ENCODE measurements at regions not wholly inside any gene's neighbourhood (a gene's known extent, or its start where the extent isn't known, plus 50 kb on each side); places are given as distances from the start of the nearest gene placed in this dataset.

DNA sequence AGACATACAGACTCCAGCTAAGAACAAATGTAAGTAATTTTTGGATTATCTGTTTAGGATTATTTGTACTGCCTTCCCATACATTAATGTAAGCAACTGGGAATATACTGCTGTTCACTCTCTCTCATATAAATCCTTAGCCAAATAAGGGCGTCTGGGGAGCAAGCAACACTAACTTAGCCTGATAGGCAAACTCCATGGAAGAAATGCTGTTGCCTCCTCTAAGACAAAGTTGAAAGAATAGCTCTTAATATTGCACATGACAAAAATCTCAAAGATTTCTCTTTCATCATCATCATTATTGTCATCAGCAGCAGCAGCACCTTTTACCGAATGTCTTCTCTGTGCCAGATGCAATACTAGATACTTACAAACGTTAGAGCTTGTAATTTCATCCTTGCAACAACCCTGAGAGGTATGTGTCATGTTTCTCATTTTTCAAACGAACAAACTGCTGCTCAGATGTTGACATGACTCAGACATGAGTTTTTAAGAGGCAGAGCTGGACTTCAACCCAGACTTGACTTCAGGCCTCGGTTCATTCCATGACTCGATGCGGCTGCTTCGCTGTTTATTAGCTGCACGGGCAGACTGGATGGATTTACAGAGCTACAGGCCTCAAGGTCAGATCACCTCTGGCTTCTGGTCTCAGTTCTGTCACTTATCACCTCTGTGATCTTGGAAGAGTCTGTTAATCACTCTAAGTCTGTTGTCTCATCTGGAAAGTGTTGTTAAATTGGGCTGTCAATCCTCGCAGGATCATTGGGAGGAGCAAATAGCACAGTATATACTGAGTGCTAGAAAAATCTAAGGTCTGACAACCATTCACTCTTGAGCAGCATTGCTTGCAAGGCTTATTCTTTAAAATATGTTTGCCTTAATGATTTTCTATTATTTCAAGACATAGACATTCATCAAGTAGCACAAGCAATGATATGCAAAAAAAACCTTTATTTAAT is 126.3 kb upstream of the CELF2 start:
- no peak overlapping the region for H3K27ac Mint-ChIP-seq
- peaks cover 4% of the 10 kb centered on the region for H3K9me3 Mint-ChIP-seq
- intact Hi-C loops (cut with DNase I, micrococcal nuclease), result no loop called here
- ATAC-seq (ENCODE audit: poor library complexity), result no peak
- no peak for DNase-seq
- Histone ChIP-seq H3K4me1 (ENCODE audit: insufficient read depth, low read length) (no peaks in the 10 kb centered on the region), H3K36me3 (ENCODE audit: insufficient read depth, low read length) (no peaks in the 10 kb centered on the region), H3K27me3 (ENCODE audit: control insufficient read depth in 1 of 2, insufficient read depth in 2 of 2, low read length in 2 of 2) (peaks cover 0 to 3% of the 10 kb centered on the region in 2 experiments), H3K27ac (ENCODE audit: low read depth in 1 of 2, low read length in 2 of 2) (no peak overlapping the region), H3K4me3 (ENCODE audit: low read length) (no peak overlapping the region), H3K9me3 (ENCODE audit: control insufficient read depth in 1 of 2, insufficient read depth in 1 of 2, low read length in 2 of 2) (no peaks in the 10 kb centered on the region)
- H3K27me3 Mint-ChIP-seq, result peaks cover 4% of the 10 kb centered on the region
- H3K4me1 Mint-ChIP-seq (ENCODE audit: low read depth), result no peaks in the 10 kb centered on the region
- no peaks in the 10 kb centered on the region for H3K36me3 Mint-ChIP-seq (ENCODE audit: low read depth)
- no peak overlapping the region for H3K4me3 Mint-ChIP-seq
- CTCF ChIA-PET, result no interaction called here
- TF ChIP-seq, protein P1, sequence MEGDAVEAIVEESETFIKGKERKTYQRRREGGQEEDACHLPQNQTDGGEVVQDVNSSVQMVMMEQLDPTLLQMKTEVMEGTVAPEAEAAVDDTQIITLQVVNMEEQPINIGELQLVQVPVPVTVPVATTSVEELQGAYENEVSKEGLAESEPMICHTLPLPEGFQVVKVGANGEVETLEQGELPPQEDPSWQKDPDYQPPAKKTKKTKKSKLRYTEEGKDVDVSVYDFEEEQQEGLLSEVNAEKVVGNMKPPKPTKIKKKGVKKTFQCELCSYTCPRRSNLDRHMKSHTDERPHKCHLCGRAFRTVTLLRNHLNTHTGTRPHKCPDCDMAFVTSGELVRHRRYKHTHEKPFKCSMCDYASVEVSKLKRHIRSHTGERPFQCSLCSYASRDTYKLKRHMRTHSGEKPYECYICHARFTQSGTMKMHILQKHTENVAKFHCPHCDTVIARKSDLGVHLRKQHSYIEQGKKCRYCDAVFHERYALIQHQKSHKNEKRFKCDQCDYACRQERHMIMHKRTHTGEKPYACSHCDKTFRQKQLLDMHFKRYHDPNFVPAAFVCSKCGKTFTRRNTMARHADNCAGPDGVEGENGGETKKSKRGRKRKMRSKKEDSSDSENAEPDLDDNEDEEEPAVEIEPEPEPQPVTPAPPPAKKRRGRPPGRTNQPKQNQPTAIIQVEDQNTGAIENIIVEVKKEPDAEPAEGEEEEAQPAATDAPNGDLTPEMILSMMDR (IDR thresholded peaks at IDR 0.05), result no peak
- POLR2A ChIA-PET, result no interaction called here

DNA sequence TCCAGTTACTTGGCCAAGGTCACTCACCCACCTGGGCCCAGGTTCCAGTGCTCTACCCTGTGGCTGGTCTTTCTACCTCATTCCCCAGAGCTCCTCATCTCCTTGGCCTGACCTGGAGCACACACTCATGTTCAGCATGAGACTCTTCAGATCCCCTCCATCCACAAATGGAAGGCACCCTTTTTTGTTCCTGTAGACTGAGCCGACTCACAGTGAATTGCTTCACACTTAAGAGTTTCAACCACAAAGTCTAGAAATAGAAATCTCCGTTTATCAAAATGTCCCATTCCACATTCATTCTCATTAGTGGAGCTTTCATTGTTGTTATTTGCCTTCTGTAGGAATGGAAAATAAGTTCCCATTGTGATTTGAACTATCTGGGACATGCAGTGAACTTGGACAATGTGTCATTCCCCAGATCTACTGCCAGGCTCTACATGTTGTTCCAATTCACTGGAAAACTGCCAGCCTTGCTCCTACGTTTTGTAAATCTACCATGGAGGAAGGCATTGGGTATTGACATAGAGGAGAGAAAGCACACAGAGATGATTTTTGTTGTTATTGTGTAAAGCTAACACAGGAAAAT is 125.3 kb upstream of the CELF2 start:
- Histone ChIP-seq H3K27me3 (ENCODE audit: control insufficient read depth in 1 of 2, insufficient read depth in 2 of 2, low read length in 2 of 2) (peaks cover 0 to 3% of the 10 kb centered on the region in 2 experiments), H3K4me3 (ENCODE audit: low read length) (no peak overlapping the region), H3K9me3 (ENCODE audit: control insufficient read depth in 1 of 2, insufficient read depth in 1 of 2, low read length in 2 of 2) (no peaks in the 10 kb centered on the region), H3K4me1 (ENCODE audit: insufficient read depth, low read length) (no peaks in the 10 kb centered on the region), H3K36me3 (ENCODE audit: insufficient read depth, low read length) (no peaks in the 10 kb centered on the region), H3K27ac (ENCODE audit: low read depth in 1 of 2, low read length in 2 of 2) (no peak overlapping the region)
- Mint-ChIP-seq H3K36me3 (ENCODE audit: low read depth) (no peaks in the 10 kb centered on the region), H3K27ac (no peak overlapping the region), H3K9me3 (peaks cover 4% of the 10 kb centered on the region), H3K4me1 (ENCODE audit: low read depth) (no peaks in the 10 kb centered on the region), H3K27me3 (peaks cover 4% of the 10 kb centered on the region), H3K4me3 (no peak overlapping the region)
- POLR2A ChIA-PET, result no interaction called here
- DNase-seq (no peak), ATAC-seq (ENCODE audit: poor library complexity) (no peak)
- intact Hi-C loops (cut with DNase I, micrococcal nuclease), result no loop called here
- CTCF ChIA-PET, result no interaction called here
- TF ChIP-seq, protein P1 (IDR thresholded peaks at IDR 0.05), result no peak

DNA sequence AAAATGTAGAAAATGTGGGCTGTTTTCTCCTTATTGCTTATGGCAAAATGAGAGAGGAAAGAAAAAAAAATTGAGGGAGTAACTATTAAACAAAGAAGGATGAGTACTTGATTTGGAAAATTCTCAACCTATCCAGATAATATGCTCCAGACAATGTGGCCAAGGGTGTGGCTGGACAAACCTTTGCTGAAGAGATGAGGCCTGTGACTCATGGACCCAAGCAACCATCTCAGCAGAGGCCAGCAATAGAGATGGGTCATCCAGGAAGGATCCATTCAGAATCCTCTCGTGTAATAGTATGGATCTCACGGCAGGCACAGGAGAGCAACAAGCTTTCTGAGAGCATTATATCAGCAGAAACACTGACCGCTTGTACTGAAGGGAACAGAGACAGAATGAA is 120.3 kb upstream of the CELF2 start:
- POLR2A ChIA-PET, result no interaction called here
- H3K27me3 Mint-ChIP-seq, result no peaks in the 10 kb centered on the region
- H3K36me3 Mint-ChIP-seq (ENCODE audit: low read depth), result no peaks in the 10 kb centered on the region
- H3K4me3 ChIP-seq (ENCODE audit: low read length), result no peak overlapping the region
- TF ChIP-seq, protein P1 (IDR thresholded peaks at IDR 0.05), result no peak
- ATAC-seq (ENCODE audit: poor library complexity) (no peak), DNase-seq (no peak)
- no peaks in the 10 kb centered on the region for H3K36me3 ChIP-seq (ENCODE audit: insufficient read depth, low read length)
- H3K4me3 Mint-ChIP-seq, result no peak overlapping the region
- H3K27ac ChIP-seq (ENCODE audit: low read depth in 1 of 2, low read length in 2 of 2), result no peak overlapping the region
- no peaks in the 10 kb centered on the region for H3K9me3 ChIP-seq (ENCODE audit: control insufficient read depth in 1 of 2, insufficient read depth in 1 of 2, low read length in 2 of 2)
- no peaks in the 10 kb centered on the region for H3K4me1 ChIP-seq (ENCODE audit: insufficient read depth, low read length)
- no peaks in the 10 kb centered on the region for H3K4me1 Mint-ChIP-seq (ENCODE audit: low read depth)
- H3K9me3 Mint-ChIP-seq, result peaks cover 4% of the 10 kb centered on the region
- peaks cover 0 to 3% of the 10 kb centered on the region in 2 experiments for H3K27me3 ChIP-seq (ENCODE audit: control insufficient read depth in 1 of 2, insufficient read depth in 2 of 2, low read length in 2 of 2)
- CTCF ChIA-PET, result interaction anchor here (0.7 kb wide), 1 partner anchor 23 kb away, joined by 4 read pairs; no protein-coding TSS in a partner anchor
- H3K27ac Mint-ChIP-seq, result no peak overlapping the region
- intact Hi-C loops (cut with DNase I, micrococcal nuclease), result no loop called here

All from CD4-positive, alpha-beta T cell (primary cell).